HEK293T (cell line): ENCODE measurements at regions not wholly inside any gene's neighbourhood (a gene's known extent, or its start where the extent isn't known, plus 50 kb on each side); places are given as distances from the start of the nearest gene placed in this dataset.

Source experiments
- SUZ12 ChIP-seq: fragments of 450-650 bp; IDR thresholded peaks from 2 replicates; pipeline ENCODE4 v1.6.1; 2016; ENCODE audit warnings: mild to moderate bottlenecking
- TARDBP ChIP-seq: fragments of 450-650 bp; IDR thresholded peaks from 2 replicates; pipeline ENCODE4 v1.6.1; 2016

GRCh38 chr2:34121076-34121475 is 522.0 kb upstream of the FAM98A start:
- no peak for TF ChIP-seq SUZ12
- TF ChIP-seq TARDBP = no peak
